H9 (cell line): ENCODE measurements at regions not wholly inside any gene's neighbourhood (a gene's known extent, or its start where the extent isn't known, plus 50 kb on each side); places are given as distances from the start of the nearest gene placed in this dataset.

Source experiments
- DNase-seq: peaks from one replicate; pipeline ENCODE4 v3.0.0-alpha.2; 2017
- H2AFZ ChIP-seq: one replicate; pipeline ENCODE4 v1.6.1; 2013; ENCODE audit warnings: mild to moderate bottlenecking, low read length, control low read depth, moderate library complexity
- H2AK5ac ChIP-seq: 2 replicates; pipeline ENCODE4 v1.6.1; 2013; ENCODE audit warnings: low read length, control low read depth, mixed read lengths; ENCODE audit not compliant: insufficient read length
- H2BK120ac ChIP-seq: one replicate; pipeline ENCODE4 v1.6.1; 2013; ENCODE audit warnings: low read depth, mild to moderate bottlenecking, low read length, control low read depth, inconsistent platforms; ENCODE audit not compliant: poor library complexity, severe bottlenecking
- H2BK12ac ChIP-seq: 2 replicates; pipeline ENCODE4 v1.6.1; 2013; ENCODE audit warnings: low read length, control low read depth, mixed read lengths, low read depth; ENCODE audit not compliant: insufficient read length
- H2BK15ac ChIP-seq: 2 replicates; pipeline ENCODE4 v1.6.1; 2013; ENCODE audit warnings: low read depth, low read length, control low read depth
- H2BK20ac ChIP-seq: one replicate; pipeline ENCODE4 v1.6.1; 2013; ENCODE audit warnings: low read depth, mild to moderate bottlenecking, low read length, control low read depth, inconsistent platforms; ENCODE audit not compliant: poor library complexity, severe bottlenecking
- H2BK5ac ChIP-seq: 2 replicates; pipeline ENCODE4 v1.6.1; 2013; ENCODE audit warnings: low read length, control low read depth, mixed read lengths; ENCODE audit not compliant: insufficient read length
- H3K14ac ChIP-seq: 2 replicates; pipeline ENCODE4 v1.6.1; 2013; ENCODE audit warnings: low read length, control low read depth; ENCODE audit not compliant: insufficient read depth
- H3K18ac ChIP-seq: 2 replicates; pipeline ENCODE4 v1.6.1; 2013; ENCODE audit warnings: low read depth, mild to moderate bottlenecking, mixed read lengths, low read length, control low read depth; ENCODE audit not compliant: insufficient read length
- H3K23ac ChIP-seq: 2 replicates; pipeline ENCODE4 v1.6.1; 2013; ENCODE audit warnings: low read length, control low read depth, mixed read lengths, low read depth; ENCODE audit not compliant: insufficient read length
- H3K23me2 ChIP-seq: 2 replicates; pipeline ENCODE4 v1.6.1; 2013; ENCODE audit warnings: low read depth, mild to moderate bottlenecking, mixed read lengths, low read length, control low read depth; ENCODE audit not compliant: insufficient read length, poor library complexity, severe bottlenecking
- H3K27ac ChIP-seq: 2 replicates; pipeline ENCODE4 v1.5.1; 2013; ENCODE audit warnings: low read length, control low read depth, mixed read lengths, low read depth; ENCODE audit not compliant: insufficient read length
- H3K27me3 ChIP-seq: 2 replicates; pipeline ENCODE4 v1.6.1; 2013; ENCODE audit warnings: low read length, control low read depth, inconsistent platforms; ENCODE audit not compliant: insufficient read depth
- H3K4ac ChIP-seq: 2 replicates; pipeline ENCODE4 v1.6.1; 2013; ENCODE audit warnings: low read depth, mild to moderate bottlenecking, control low read depth, inconsistent platforms, low read length, moderate library complexity
- H3K4me1 ChIP-seq: 2 replicates; pipeline ENCODE4 v1.6.1; 2013; ENCODE audit warnings: low read length, control low read depth, inconsistent platforms; ENCODE audit not compliant: insufficient read depth
- H3K4me2 ChIP-seq: 2 replicates; pipeline ENCODE4 v1.6.1; 2013; ENCODE audit warnings: low read length, control low read depth, mixed read lengths; ENCODE audit not compliant: insufficient read length, insufficient read depth
- H3K56ac ChIP-seq: 2 replicates; pipeline ENCODE4 v1.6.1; 2013; ENCODE audit warnings: low read depth, mild to moderate bottlenecking, mixed read lengths, low read length, control low read depth; ENCODE audit not compliant: insufficient read length
- H3K79me1 ChIP-seq: 2 replicates; pipeline ENCODE4 v1.6.1; 2013; ENCODE audit warnings: low read depth, mild to moderate bottlenecking, moderate library complexity, low read length, control low read depth, inconsistent platforms; ENCODE audit not compliant: insufficient read depth, poor library complexity, severe bottlenecking
- H3K79me2 ChIP-seq: 2 replicates; pipeline ENCODE4 v1.6.1; 2013; ENCODE audit warnings: low read length, control low read depth, inconsistent platforms; ENCODE audit not compliant: insufficient read depth
- H3K9ac ChIP-seq: 2 replicates; pipeline ENCODE4 v1.6.1; 2013; ENCODE audit warnings: low read length, control low read depth, mixed read lengths; ENCODE audit not compliant: insufficient read length; ENCODE audit errors: extremely low read depth
- H3K9me3 ChIP-seq: one replicate; pipeline ENCODE4 v1.6.1; 2013; ENCODE audit warnings: low read depth, low read length, inconsistent platforms; ENCODE audit not compliant: control insufficient read depth
- H3T11ph ChIP-seq: one replicate; pipeline ENCODE4 v1.6.1; 2013; ENCODE audit warnings: mild to moderate bottlenecking, low read length, control low read depth, inconsistent platforms
- H4K20me1 ChIP-seq: one replicate; pipeline ENCODE4 v1.6.1; 2013; ENCODE audit not compliant: control insufficient read depth, insufficient read length, insufficient read depth
- H4K5ac ChIP-seq: 2 replicates; pipeline ENCODE4 v1.6.1; 2013; ENCODE audit warnings: low read depth, mild to moderate bottlenecking, mixed read lengths, low read length, control low read depth; ENCODE audit not compliant: insufficient read length
- H4K8ac ChIP-seq: replicated peaks from 2 replicates; pipeline ENCODE4 v1.6.1; 2013; ENCODE audit warnings: low read length, control low read depth, mixed read lengths, low read depth; ENCODE audit not compliant: insufficient read length
- H4K91ac ChIP-seq: 2 replicates; pipeline ENCODE4 v1.6.1; 2013; ENCODE audit warnings: low read depth, mild to moderate bottlenecking, moderate library complexity, mixed read lengths, low read length, control low read depth; ENCODE audit not compliant: insufficient read length
- H3K27ac Mint-ChIP-seq, 3 experiments: 2 replicates in 2 of 3; 3 replicates in 1 of 3; pipeline ENCODE4 v1.8.0; 2020 to 2021; ENCODE audit warnings: mixed read lengths in 3 of 3, mild to moderate bottlenecking in 1 of 3, moderate library complexity in 1 of 3
- H3K27me3 Mint-ChIP-seq: 2 replicates; pipeline ENCODE4 v1.8.0; 2021; ENCODE audit warnings: low read depth, mild to moderate bottlenecking, moderate library complexity, mixed read lengths
- H3K36me3 Mint-ChIP-seq, 3 experiments: 2 replicates in 2 of 3; 3 replicates in 1 of 3; pipeline ENCODE4 v1.8.0; 2020 to 2021; ENCODE audit warnings: low read depth in 3 of 3, mixed read lengths in 3 of 3; ENCODE audit not compliant: insufficient read depth in 1 of 3
- H3K4me1 Mint-ChIP-seq, 2 experiments: 2 replicates each; pipeline ENCODE4 v1.8.0; 2020; ENCODE audit warnings: mixed read lengths in 2 of 2
- H3K4me3 Mint-ChIP-seq, 2 experiments: 2 replicates in 1 of 2; 3 replicates in 1 of 2; pipeline ENCODE4 v1.8.0; 2020 to 2021; ENCODE audit warnings: mild to moderate bottlenecking in 2 of 2, mixed read lengths in 2 of 2, moderate library complexity in 1 of 2
- H3K9me3 Mint-ChIP-seq, 2 experiments: 2 replicates in 1 of 2; 3 replicates in 1 of 2; pipeline ENCODE4 v1.8.0; 2020; ENCODE audit warnings: mild to moderate bottlenecking in 2 of 2, mixed read lengths in 2 of 2, moderate library complexity in 1 of 2
- WGBS: extraction: QIAGEN DNeasy Blood & Tissue Kit; methylation state at CpG from one replicate; pipeline ENCODE4 v1.1.7; 2013; ENCODE audit warnings: missing lambda C conversion rate, low lambda C conversion rate, mixed read lengths; ENCODE audit not compliant: insufficient read length; ENCODE audit errors: extremely low coverage; 5-methylcytosine and 5-hydroxymethylcytosine counted together
- TF ChIP-seq, protein P1 (sequence below): fragments of 200-600 bp; sonication (generic); conservative IDR thresholded peaks from 3 replicates; pipeline ENCODE4 v1.8.0; 2021; ENCODE audit warnings: antibody characterized with exemption, mild to moderate bottlenecking

- Histone ChIP-seq H3K27me3 (no peaks in the 10 kb centered on the region), H2BK12ac (no peak overlapping the region), H3K14ac (no peak overlapping the region), H4K5ac (no peak overlapping the region), H3K79me2 (no peaks in the 10 kb centered on the region), H4K20me1 (no peaks in the 10 kb centered on the region), H3K4me2 (no peak overlapping the region), H3T11ph (no peak overlapping the region), H3K9me3 (no peaks in the 10 kb centered on the region), H2BK120ac (no peak overlapping the region), H3K79me1 (no peaks in the 10 kb centered on the region), H3K23me2 (no peaks in the 10 kb centered on the region), H3K18ac (no peak overlapping the region), H3K23ac (no peak overlapping the region), H4K8ac (no peak overlapping the region), H2BK20ac (no peak overlapping the region), H3K4ac (no peak overlapping the region), H3K56ac (no peak overlapping the region), H2BK15ac (no peak overlapping the region), H4K91ac (no peak overlapping the region), H2AFZ (no peak overlapping the region), H3K27ac (no peak overlapping the region), H2AK5ac (no peak overlapping the region), H2BK5ac (no peak overlapping the region), H3K9ac (no peak overlapping the region), H3K4me1 (no peaks in the 10 kb centered on the region)
- no CpG with 5 or more reads among the region's 5 CpGs for WGBS
- no peak for DNase-seq
- no peak overlapping the region for H3K27ac Mint-ChIP-seq
- TF ChIP-seq, protein P1, sequence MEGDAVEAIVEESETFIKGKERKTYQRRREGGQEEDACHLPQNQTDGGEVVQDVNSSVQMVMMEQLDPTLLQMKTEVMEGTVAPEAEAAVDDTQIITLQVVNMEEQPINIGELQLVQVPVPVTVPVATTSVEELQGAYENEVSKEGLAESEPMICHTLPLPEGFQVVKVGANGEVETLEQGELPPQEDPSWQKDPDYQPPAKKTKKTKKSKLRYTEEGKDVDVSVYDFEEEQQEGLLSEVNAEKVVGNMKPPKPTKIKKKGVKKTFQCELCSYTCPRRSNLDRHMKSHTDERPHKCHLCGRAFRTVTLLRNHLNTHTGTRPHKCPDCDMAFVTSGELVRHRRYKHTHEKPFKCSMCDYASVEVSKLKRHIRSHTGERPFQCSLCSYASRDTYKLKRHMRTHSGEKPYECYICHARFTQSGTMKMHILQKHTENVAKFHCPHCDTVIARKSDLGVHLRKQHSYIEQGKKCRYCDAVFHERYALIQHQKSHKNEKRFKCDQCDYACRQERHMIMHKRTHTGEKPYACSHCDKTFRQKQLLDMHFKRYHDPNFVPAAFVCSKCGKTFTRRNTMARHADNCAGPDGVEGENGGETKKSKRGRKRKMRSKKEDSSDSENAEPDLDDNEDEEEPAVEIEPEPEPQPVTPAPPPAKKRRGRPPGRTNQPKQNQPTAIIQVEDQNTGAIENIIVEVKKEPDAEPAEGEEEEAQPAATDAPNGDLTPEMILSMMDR: no peak
- H3K27me3 Mint-ChIP-seq: peaks cover 2% of the 10 kb centered on the region
- no peaks in the 10 kb centered on the region for H3K36me3 Mint-ChIP-seq
- H3K4me1 Mint-ChIP-seq: no peaks in the 10 kb centered on the region
- H3K9me3 Mint-ChIP-seq: no peaks in the 10 kb centered on the region
- no peak overlapping the region for H3K4me3 Mint-ChIP-seq
Measured at GRCh38 chr16:77618951-77619350, 103.4 kb upstream of the NUDT7 start.
